Peyer's patch (tissue), 4 donors: ENCODE measurements at regions not wholly inside any gene's neighbourhood (a gene's known extent, or its start where the extent isn't known, plus 50 kb on each side); places are given as distances from the start of the nearest gene placed in this dataset.

Experiments
- DNase-seq, 3 donors: peaks; one replicate each; pipeline ENCODE4 v3.0.0-alpha.2; 2017 to 2019
- H3K27ac ChIP-seq, 4 donors: fragments of 200-600 bp; sonication (generic); one replicate each; pipeline ENCODE4 v1.5.1; 2016 to 2019
- H3K27me3 ChIP-seq, 2 donors: fragments of 200-600 bp; sonication (generic); one replicate each; pipeline ENCODE4 v1.5.1; 2019
- H3K36me3 ChIP-seq, 3 donors: fragments of 200-600 bp; sonication (generic); one replicate each; pipeline ENCODE4 v1.5.1; 2016 to 2019
- H3K4me1 ChIP-seq, 4 donors: fragments of 200-600 bp; sonication (generic); one replicate each; pipeline ENCODE4 v1.5.1; 2016 to 2019
- H3K4me3 ChIP-seq, 4 donors: fragments of 200-600 bp; sonication (generic); 1 replicate in 3 of 4; 2 replicates in 1 of 4; pipeline ENCODE4 v1.5.1; 2016 to 2019; ENCODE audit warnings: mild to moderate bottlenecking in 1 of 4
- H3K9me3 ChIP-seq, 4 donors: fragments of 200-600 bp; sonication (generic); one replicate each; pipeline ENCODE4 v1.5.1; 2016 to 2019; ENCODE audit warnings: mild to moderate bottlenecking in 1 of 4
- CTCF ChIP-seq, 6 experiments: fragments of 450-650 bp in 4 of 6; fragments of 200-600 bp in 2 of 6; sonication (generic) in 1 of 6; IDR thresholded peaks; one replicate each; pipeline ENCODE4 v1.5.1; 2017 to 2019; ENCODE audit warnings: antibody characterized with exemption in 6 of 6, mild to moderate bottlenecking in 3 of 6, moderate library complexity in 1 of 6
- POLR2A ChIP-seq, 2 donors: fragments of 450-650 bp; IDR thresholded peaks; one replicate each; pipeline ENCODE4 v1.5.1; 2017; ENCODE audit warnings: antibody characterized with exemption in 2 of 2, mild to moderate bottlenecking in 2 of 2, moderate library complexity in 2 of 2

- Histone ChIP-seq H3K4me1 (no peaks in the 10 kb centered on the region), H3K36me3 (no peaks in the 10 kb centered on the region), H3K9me3 (no peaks in the 10 kb centered on the region), H3K4me3 (no peak overlapping the region), H3K27ac (no peak overlapping the region), H3K27me3 (no peaks in the 10 kb centered on the region)
- no peak for TF ChIP-seq POLR2A (IDR thresholded peaks at IDR 0.05)
- TF ChIP-seq CTCF (IDR thresholded peaks at IDR 0.05), result no peak
- no peak for DNase-seq
Observed at GRCh38 chr19:27681972-27682371, 1531.0 kb downstream of the UQCRFS1 start.

- H3K9me3 ChIP-seq, result peaks cover 0 to 2% (median 0%) of the 10 kb centered on the region in 4 donors
- no peak for DNase-seq
- H3K27ac ChIP-seq, result no peak overlapping the region
- no peak overlapping the region for H3K4me3 ChIP-seq
- TF ChIP-seq POLR2A (IDR thresholded peaks at IDR 0.05) (no peak), CTCF (IDR thresholded peaks at IDR 0.05) (no peak)
- no peaks in the 10 kb centered on the region for H3K36me3 ChIP-seq
- H3K27me3 ChIP-seq, result no peaks in the 10 kb centered on the region
- H3K4me1 ChIP-seq, result no peaks in the 10 kb centered on the region
Observed at GRCh38 chr19:27679905-27680304, 1533.0 kb downstream of the UQCRFS1 start.

GRCh38 chr19:27679399-27679798, 1533.6 kb downstream of the UQCRFS1 start:
- peaks cover 0 to 4% (median 0%) of the 10 kb centered on the region in 4 donors for H3K9me3 ChIP-seq

GRCh38 chr19:27676877-27677276, 1536.1 kb downstream of the UQCRFS1 start:
- Histone ChIP-seq H3K36me3 (no peaks in the 10 kb centered on the region), H3K27ac (no peak overlapping the region), H3K4me3 (no peak overlapping the region), H3K9me3 (peaks cover 0 to 12% (median 2%) of the 10 kb centered on the region in 4 donors), H3K4me1 (no peaks in the 10 kb centered on the region), H3K27me3 (no peaks in the 10 kb centered on the region)
- DNase-seq, result no peak
- TF ChIP-seq CTCF (IDR thresholded peaks at IDR 0.05) (no peak), POLR2A (IDR thresholded peaks at IDR 0.05) (no peak)

More at GRCh38 chr19:27679399-27679798, 1533.6 kb downstream of the UQCRFS1 start:
- TF ChIP-seq POLR2A (IDR thresholded peaks at IDR 0.05) (no peak), CTCF (IDR thresholded peaks at IDR 0.05) (no peak)
- no peak for DNase-seq
- no peaks in the 10 kb centered on the region for H3K36me3 ChIP-seq
- no peaks in the 10 kb centered on the region for H3K27me3 ChIP-seq
- H3K4me3 ChIP-seq, result no peak overlapping the region
- H3K27ac ChIP-seq, result no peak overlapping the region
- H3K4me1 ChIP-seq, result no peaks in the 10 kb centered on the region

- peaks cover 0 to 14% (median 2%) of the 10 kb centered on the region in 4 donors for H3K9me3 ChIP-seq
- TF ChIP-seq POLR2A (IDR thresholded peaks at IDR 0.05) (no peak), CTCF (IDR thresholded peaks at IDR 0.05) (no peak)
- DNase-seq, result no peak
- H3K4me1 ChIP-seq, result no peaks in the 10 kb centered on the region
- no peak overlapping the region for H3K4me3 ChIP-seq
- H3K36me3 ChIP-seq, result no peaks in the 10 kb centered on the region
- no peak overlapping the region for H3K27ac ChIP-seq
- no peaks in the 10 kb centered on the region for H3K27me3 ChIP-seq
Observed at GRCh38 chr19:27676334-27676733, 1536.6 kb downstream of the UQCRFS1 start.

- Histone ChIP-seq H3K4me3 (no peak overlapping the region), H3K27ac (no peak overlapping the region), H3K4me1 (no peaks in the 10 kb centered on the region), H3K36me3 (no peaks in the 10 kb centered on the region), H3K9me3 (peaks cover 0 to 14% (median 2%) of the 10 kb centered on the region in 4 donors), H3K27me3 (no peaks in the 10 kb centered on the region)
- no peak for DNase-seq
- TF ChIP-seq CTCF (IDR thresholded peaks at IDR 0.05) (no peak), POLR2A (IDR thresholded peaks at IDR 0.05) (no peak)
Observed at GRCh38 chr19:27675771-27676170, 1537.2 kb downstream of the UQCRFS1 start.
